Lower leg skin (tissue), 3 donors: ENCODE measurements at regions not wholly inside any gene's neighbourhood (a gene's known extent, or its start where the extent isn't known, plus 50 kb on each side); places are given as distances from the start of the nearest gene placed in this dataset.

Source experiments
- CTCF ChIP-seq, 3 donors: fragments of 450-650 bp; IDR thresholded peaks; one replicate each; pipeline ENCODE4 v1.5.1; 2016; ENCODE audit warnings: antibody characterized with exemption in 3 of 3, mild to moderate bottlenecking in 3 of 3, moderate library complexity in 2 of 3
- POLR2A ChIP-seq, 2 donors: fragments of 450-650 bp; IDR thresholded peaks; one replicate each; pipeline ENCODE4 v1.6.1; 2016 to 2017; ENCODE audit warnings: antibody characterized with exemption in 2 of 2, mild to moderate bottlenecking in 1 of 2, moderate library complexity in 1 of 2

GRCh38 chr2:106032676-106033075, 161.4 kb downstream of the UXS1 start:
- TF ChIP-seq POLR2A (IDR thresholded peaks at IDR 0.05) (no peak), CTCF (IDR thresholded peaks at IDR 0.05) (no peak)
